Activated gamma-delta T cell treated with Interleukin-2 at 50 U/mL for 16 hours (primary cell): ENCODE measurements at regions not wholly inside any gene's neighbourhood (a gene's known extent, or its start where the extent isn't known, plus 50 kb on each side); places are given as distances from the start of the nearest gene placed in this dataset.

Experiments used
- DNase-seq: peaks from one replicate; pipeline ENCODE4 v3.0.0-alpha.2; 2020

GRCh38 chr13:106159295-106160195 is 375.9 kb downstream of the EFNB2 start:
- DNase-seq: no peak

- DNase-seq: no peak
Observed at GRCh38 chr13:106156468-106156867, 379.0 kb downstream of the EFNB2 start.

DNA sequence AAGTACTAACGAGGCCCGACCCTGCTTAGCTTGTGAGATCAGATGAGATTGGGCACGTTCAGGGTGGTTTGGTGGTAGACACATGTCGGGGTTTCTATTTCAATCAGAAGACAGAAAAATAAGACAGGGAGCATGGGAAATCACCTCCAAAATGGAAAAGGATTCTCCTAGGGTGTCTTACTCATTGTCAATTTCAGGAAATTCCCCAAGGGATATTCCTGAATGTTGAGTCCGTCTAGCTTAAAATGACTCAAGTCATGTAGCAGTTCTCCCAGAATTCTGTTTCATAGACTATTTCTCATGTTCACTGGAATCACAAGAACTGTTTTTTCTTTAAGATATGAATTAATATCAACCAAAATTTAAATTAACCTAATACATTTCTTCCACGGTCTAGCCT is 380.1 kb downstream of the EFNB2 start:
- no peak for DNase-seq

GRCh38 chr13:106153876-106154275 is 381.6 kb downstream of the EFNB2 start:
- DNase-seq: no peak

- no peak for DNase-seq
Observed at GRCh38 chr13:106153041-106153440, 382.4 kb downstream of the EFNB2 start.

- no peak for DNase-seq
Observed at GRCh38 chr13:106152047-106152446, 383.4 kb downstream of the EFNB2 start.

DNA sequence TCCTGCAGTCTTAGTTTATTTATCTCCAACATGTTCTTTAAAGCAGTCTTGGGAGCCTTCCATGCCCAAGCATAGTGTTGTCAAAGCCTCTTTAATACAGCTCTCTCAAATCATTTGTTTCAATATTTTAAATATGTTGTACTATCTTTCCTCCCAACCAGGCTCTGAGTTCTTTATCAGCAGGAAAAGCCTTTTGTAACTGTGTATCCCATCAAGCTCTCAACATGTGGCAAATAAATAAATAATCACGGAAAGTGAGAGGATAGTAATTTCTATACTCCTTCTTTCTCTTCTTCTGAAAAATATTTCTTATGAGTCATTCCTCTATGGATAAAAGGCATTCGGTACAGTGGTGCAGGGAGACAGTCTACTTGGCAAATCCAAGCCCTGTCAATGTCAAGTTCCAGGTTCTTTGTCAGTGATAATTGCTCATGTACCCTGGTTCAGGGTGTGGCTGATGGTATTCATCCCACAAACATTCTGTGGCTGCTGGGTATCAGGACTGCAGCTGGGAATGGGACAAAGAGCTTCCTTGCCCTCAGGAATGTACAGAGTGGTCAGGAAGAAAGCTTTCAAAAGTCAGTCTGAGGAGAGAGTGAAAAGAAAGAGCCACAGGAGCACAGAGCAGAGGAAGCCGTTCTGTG is 384.3 kb downstream of the EFNB2 start:
- DNase-seq: no peak

DNA sequence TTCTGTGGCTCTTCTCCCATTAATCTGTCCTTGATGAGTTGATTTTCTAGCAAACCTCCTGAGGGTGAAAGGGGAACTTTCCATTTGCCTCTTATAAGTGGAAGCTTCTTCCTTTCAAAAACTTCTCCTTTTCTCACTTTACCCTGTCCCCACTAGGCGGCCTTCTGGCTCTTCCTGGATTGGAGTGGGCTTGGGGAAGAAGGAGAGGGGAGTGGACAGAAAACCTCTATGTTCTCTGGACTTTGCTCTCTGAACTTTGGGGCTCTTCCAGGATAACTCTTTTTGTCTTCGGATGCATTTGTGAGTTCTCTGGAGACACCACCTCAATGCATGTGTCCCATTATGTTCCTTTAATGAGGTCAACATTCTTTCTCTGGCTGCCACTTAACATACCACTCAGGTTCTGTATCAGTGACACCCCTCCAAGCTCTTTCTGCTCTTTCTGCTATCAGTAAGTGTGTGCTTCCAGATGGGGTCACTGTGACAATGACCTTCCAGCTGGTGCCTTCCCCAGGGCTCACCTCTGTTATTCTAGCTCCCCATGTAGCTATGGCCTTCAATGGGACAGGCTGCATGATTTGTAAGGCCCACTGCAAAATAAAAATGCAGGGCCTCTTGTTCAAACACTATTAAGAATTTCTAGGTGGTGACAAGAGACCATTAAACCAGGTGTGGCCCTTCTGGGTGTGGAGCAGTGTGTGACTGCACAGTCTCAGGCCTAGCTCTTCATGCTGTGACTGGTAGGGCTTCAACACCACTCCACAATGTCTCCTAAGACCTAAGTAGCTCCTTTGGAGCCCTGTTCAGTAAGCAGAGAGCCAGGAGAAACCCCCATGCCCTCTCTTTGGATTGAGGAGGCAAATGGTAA is 389.2 kb downstream of the EFNB2 start:
- DNase-seq: no peak

- no peak for DNase-seq
Observed at GRCh38 chr13:106145070-106145469, 390.4 kb downstream of the EFNB2 start.

- no peak for DNase-seq
Observed at GRCh38 chr13:106143930-106144709, 391.3 kb downstream of the EFNB2 start.

DNA sequence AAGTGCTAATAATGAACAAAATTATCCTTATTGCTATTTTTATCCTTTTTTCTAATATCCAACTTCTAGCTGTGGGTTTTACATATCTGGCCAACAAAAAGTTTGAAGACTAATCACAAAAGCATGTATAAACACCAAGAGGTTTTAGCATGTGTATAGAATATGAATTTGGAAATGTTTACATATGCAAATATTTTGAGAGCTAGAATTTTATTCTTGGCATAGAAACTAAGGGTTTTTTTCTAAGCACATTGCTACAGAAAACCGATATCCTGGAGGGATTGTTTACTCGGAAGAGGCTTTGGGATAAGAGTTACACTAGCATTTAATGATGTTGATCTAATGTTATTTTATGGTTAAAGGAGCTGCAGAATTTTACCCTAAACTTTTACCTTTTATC is 392.1 kb downstream of the EFNB2 start:
- DNase-seq: no peak

DNA sequence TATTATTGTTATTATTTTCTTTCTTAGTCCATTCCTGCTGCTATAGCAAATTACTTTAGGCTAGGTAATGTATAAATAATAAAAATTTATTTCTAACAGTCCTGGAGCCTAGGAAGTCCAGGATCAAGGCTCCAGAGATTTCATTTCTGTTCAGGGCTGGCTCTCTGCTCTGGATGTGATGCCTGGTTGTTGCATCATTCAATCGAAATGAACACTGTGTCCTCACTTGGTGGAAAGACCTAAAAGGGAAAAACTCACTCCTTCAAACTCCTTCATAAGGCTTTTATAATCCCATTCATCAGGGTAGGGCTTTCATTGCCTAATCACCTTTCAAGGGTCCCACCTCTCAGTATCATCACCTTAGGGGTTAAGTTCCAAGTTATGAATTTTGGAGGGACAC is 395.0 kb downstream of the EFNB2 start:
- no peak for DNase-seq

DNA sequence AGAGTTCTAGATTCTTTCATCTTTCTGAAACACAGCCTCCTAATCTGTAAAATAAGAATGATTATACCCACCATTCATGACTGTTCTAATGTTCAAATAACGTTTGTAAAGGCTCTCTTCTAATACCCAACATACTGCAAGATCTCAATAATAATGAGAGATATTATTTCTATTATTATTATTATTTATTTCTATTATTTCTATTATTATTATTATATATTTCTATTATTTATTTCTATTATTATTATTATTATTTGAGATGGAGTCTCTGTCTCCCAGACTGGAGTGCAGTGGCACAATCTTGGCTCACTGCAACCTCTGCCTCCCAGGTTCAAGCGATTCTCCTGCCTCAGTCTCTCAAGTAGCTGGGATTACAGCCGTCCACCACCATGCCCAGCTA is 395.5 kb downstream of the EFNB2 start:
- DNase-seq: no peak

- DNase-seq: no peak
Observed at GRCh38 chr13:106139377-106139776, 396.1 kb downstream of the EFNB2 start.

- no peak for DNase-seq
Observed at GRCh38 chr13:106138620-106139019, 396.8 kb downstream of the EFNB2 start.

DNA sequence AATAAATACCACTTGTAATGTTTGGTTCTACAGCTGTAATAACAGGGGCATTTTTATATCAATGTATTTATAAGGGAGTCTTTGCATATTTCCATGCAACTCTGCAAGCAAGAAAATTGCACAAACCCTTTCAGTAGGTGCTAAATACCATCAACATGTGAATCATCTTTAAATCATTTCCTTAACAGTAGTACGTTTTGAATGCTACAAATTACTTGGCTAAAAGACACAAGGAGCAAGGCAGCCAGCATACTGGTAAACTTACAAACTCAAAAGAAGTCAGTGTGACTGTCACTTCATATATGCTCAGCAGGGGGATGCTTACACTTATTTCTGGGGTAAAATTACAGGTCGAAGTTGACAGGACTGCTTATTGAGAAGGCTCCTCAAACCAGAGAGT is 402.4 kb downstream of the EFNB2 start:
- DNase-seq: no peak

DNA sequence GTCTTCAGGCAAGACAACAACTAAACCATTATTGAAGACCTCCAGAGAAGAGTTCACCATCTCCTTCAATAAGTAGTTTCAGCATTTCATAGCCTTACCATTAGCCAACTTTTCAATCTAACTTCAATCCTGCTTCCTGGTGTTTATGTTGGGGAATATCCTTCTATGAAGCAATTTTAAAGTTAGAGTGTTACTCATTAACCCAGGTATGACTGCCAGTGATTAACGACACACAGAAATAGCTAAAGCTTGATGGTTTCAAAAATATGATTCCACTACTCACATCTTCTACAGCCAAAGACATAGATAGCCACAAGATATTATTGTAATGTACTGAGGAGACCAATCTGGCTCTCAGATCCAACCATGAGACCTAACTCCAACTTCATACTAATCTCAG is 403.2 kb downstream of the EFNB2 start:
- DNase-seq: no peak

DNA sequence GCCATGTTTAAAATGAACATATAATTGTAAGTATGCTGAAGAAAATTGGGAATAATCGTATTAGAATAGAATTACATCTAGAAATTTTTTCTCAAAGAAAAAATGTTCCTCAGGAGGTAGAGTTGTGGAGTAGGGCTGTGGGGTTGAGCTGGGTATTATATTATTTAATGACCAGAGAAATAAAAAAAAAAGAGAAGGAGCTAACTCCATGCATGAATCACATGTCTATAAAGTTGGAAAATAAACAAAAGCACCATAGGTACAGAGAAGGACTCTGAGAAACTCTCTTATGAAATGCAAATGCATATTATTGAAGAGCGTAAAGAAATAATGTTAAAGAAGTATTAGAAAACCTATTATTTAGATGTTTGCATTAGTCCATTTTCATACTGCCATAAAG is 405.5 kb downstream of the EFNB2 start:
- DNase-seq: no peak

DNA sequence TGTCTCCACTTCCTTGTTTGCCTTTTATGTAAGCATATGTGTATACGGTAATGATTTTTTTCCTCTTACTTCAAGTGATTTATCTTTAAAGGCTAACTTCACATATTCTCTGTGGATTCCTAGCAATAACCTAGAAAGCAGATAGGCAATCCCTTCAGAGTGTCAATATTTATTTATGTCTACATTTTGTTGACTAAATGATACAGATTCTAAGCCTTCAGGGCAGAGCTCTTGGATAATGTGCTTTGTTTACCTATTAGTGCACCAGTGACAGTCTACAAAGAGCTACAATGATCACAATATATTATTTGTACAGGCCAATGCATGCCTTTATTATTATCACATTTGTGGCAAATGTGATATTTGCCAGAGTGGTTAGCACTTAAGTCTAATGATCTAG is 406.2 kb downstream of the EFNB2 start:
- no peak for DNase-seq

GRCh38 chr13:106122234-106122633 is 413.2 kb downstream of the EFNB2 start:
- DNase-seq: no peak

DNA sequence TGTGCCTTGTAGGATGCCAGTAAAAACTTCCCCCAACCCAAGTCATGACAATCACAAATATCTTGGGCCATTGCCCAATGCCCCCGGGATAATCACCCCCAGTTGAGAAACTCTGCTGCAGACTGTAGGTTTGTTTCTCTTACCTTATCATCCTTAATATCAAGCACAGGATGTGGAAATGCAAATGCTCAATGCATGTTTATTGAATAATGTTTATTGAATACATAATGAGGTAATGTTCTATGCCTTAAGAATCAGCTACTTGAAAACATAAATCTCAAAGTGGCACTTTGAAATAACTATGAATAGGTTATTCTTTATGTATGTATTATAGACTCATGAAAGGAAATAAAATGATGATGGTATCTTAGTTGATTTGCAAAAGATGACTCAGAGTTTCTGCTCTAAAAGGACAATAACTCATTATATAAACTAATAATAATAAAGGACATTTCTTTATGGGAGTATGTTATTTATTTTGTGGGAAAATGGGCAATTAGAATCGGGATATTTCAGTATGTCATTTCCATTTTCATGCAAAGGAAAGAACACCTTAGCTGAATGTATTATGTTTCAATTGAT is 414.2 kb downstream of the EFNB2 start:
- no peak for DNase-seq

- no peak for DNase-seq
Observed at GRCh38 chr13:106118996-106119395, 416.5 kb downstream of the EFNB2 start.
